KMS-11 (cell line): ENCODE measurements at regions not wholly inside any gene's neighbourhood (a gene's known extent, or its start where the extent isn't known, plus 50 kb on each side); places are given as distances from the start of the nearest gene placed in this dataset.
"Not testable (repeated sequence)": the region's sequence is repeated elsewhere in the genome, so short reads cannot be mapped to it uniquely, and the experiment has no call there.

ENCODE experiments used
- H2AFZ ChIP-seq: fragments of 200-600 bp; sonication (generic); 2 replicates; pipeline ENCODE4 v1.6.1; 2016; ENCODE audit warnings: antibody characterized with exemption, mixed run types, low read depth
- H3K27ac ChIP-seq: fragments of 200-600 bp; sonication (generic); 2 replicates; pipeline ENCODE4 v1.6.1; 2016; ENCODE audit warnings: mild to moderate bottlenecking, mixed run types
- H3K27me3 ChIP-seq: fragments of 200-600 bp; sonication (generic); 2 replicates; pipeline ENCODE4 v1.6.1; 2017; ENCODE audit warnings: mild to moderate bottlenecking, low read depth, mixed run types, moderate library complexity; ENCODE audit not compliant: insufficient read depth
- H3K36me3 ChIP-seq: fragments of 200-600 bp; sonication (generic); 2 replicates; pipeline ENCODE4 v1.6.1; 2017; ENCODE audit warnings: mild to moderate bottlenecking, mixed run types; ENCODE audit not compliant: insufficient read depth
- H3K4me1 ChIP-seq: fragments of 200-600 bp; sonication (generic); 2 replicates; pipeline ENCODE4 v1.6.1; 2016; ENCODE audit warnings: mild to moderate bottlenecking, low read depth, mixed run types; ENCODE audit not compliant: poor library complexity, severe bottlenecking
- H3K4me2 ChIP-seq: fragments of 200-600 bp; sonication (generic); 2 replicates; pipeline ENCODE4 v1.7.0; 2016; ENCODE audit warnings: mild to moderate bottlenecking, mixed run types
- H3K4me3 ChIP-seq: fragments of 200-600 bp; sonication (generic); IDR thresholded peaks from 2 replicates; pipeline ENCODE4 v1.6.1; 2017; ENCODE audit warnings: low read depth, low read length, mixed read lengths; ENCODE audit not compliant: insufficient read depth
- H3K79me2 ChIP-seq: fragments of 200-600 bp; sonication (generic); 2 replicates; pipeline ENCODE4 v1.6.1; 2016; ENCODE audit warnings: low read depth, mixed run types; ENCODE audit not compliant: insufficient read depth
- H3K9ac ChIP-seq: fragments of 200-600 bp; sonication (generic); 2 replicates; pipeline ENCODE4 v1.6.1; 2016; ENCODE audit warnings: mild to moderate bottlenecking, mixed run types
- H4K20me1 ChIP-seq: fragments of 200-600 bp; sonication (generic); 2 replicates; pipeline ENCODE4 v1.6.1; 2016; ENCODE audit warnings: mild to moderate bottlenecking, mixed run types; ENCODE audit not compliant: insufficient read depth

DNA sequence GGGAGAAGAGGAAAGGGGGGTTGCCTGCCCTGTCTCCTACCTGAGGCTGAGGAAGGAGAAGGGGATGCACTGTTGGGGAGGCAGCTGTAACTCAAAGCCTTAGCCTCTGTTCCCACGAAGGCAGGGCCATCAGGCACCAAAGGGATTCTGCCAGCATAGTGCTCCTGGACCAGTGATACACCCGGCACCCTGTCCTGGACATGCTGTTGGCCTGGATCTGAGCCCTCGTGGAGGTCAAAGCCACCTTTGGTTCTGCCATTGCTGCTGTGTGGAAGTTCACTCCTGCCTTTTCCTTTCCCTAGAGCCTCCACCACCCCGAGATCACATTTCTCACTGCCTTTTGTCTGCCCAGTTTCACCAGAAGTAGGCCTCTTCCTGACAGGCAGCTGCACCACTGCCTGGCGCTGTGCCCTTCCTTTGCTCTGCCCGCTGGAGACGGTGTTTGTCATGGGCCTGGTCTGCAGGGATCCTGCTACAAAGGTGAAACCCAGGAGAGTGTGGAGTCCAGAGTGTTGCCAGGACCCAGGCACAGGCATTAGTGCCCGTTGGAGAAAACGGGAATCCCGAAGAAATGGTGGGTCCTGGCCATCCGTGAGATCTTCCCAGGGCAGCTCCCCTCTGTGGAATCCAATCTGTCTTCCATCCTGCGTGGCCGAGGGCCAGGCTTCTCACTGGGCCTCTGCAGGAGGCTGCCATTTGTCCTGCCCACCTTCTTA is 267.7 kb downstream of the OR4F29 start:
- H3K4me1 ChIP-seq, H3K36me3 ChIP-seq, H3K79me2 ChIP-seq, H3K4me2 ChIP-seq, H3K27me3 ChIP-seq, H4K20me1 ChIP-seq, H3K27ac ChIP-seq, H3K4me3 ChIP-seq, H3K9ac ChIP-seq, H2AFZ ChIP-seq: not testable (repeated sequence)

DNA sequence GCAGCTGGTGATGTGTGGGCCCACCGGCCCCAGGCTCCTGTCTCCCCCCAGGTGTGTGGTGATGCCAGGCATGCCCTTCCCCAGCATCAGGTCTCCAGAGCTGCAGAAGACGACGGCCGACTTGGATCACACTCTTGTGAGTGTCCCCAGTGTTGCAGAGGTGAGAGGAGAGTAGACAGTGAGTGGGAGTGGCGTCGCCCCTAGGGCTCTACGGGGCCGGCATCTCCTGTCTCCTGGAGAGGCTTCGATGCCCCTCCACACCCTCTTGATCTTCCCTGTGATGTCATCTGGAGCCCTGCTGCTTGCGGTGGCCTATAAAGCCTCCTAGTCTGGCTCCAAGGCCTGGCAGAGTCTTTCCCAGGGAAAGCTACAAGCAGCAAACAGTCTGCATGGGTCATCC is 268.4 kb downstream of the OR4F29 start:
- not testable (repeated sequence) for H2AFZ ChIP-seq, H3K9ac ChIP-seq, H4K20me1 ChIP-seq, H3K79me2 ChIP-seq, H3K27ac ChIP-seq, H3K4me3 ChIP-seq, H3K4me2 ChIP-seq, H3K36me3 ChIP-seq, H3K4me1 ChIP-seq, H3K27me3 ChIP-seq

DNA sequence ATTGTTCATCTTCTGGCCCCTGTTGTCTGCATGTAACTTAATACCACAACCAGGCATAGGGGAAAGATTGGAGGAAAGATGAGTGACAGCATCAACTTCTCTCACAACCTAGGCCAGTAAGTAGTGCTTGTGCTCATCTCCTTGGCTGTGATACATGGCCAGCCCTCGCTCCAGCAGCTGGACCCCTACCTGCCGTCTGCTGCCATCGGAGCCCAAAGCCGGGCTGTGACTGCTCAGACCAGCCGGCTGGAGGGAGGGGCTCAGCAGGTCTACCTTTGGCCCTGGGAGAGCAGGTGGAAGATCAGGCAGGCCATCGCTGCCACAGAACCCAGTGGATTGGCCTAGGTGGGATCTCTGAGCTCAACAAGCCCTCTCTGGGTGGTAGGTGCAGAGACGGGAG is 268.8 kb downstream of the OR4F29 start:
- not testable (repeated sequence) for H3K9ac ChIP-seq, H3K4me2 ChIP-seq, H3K27me3 ChIP-seq, H3K27ac ChIP-seq, H4K20me1 ChIP-seq, H3K36me3 ChIP-seq, H3K4me3 ChIP-seq, H3K4me1 ChIP-seq, H3K79me2 ChIP-seq, H2AFZ ChIP-seq

DNA sequence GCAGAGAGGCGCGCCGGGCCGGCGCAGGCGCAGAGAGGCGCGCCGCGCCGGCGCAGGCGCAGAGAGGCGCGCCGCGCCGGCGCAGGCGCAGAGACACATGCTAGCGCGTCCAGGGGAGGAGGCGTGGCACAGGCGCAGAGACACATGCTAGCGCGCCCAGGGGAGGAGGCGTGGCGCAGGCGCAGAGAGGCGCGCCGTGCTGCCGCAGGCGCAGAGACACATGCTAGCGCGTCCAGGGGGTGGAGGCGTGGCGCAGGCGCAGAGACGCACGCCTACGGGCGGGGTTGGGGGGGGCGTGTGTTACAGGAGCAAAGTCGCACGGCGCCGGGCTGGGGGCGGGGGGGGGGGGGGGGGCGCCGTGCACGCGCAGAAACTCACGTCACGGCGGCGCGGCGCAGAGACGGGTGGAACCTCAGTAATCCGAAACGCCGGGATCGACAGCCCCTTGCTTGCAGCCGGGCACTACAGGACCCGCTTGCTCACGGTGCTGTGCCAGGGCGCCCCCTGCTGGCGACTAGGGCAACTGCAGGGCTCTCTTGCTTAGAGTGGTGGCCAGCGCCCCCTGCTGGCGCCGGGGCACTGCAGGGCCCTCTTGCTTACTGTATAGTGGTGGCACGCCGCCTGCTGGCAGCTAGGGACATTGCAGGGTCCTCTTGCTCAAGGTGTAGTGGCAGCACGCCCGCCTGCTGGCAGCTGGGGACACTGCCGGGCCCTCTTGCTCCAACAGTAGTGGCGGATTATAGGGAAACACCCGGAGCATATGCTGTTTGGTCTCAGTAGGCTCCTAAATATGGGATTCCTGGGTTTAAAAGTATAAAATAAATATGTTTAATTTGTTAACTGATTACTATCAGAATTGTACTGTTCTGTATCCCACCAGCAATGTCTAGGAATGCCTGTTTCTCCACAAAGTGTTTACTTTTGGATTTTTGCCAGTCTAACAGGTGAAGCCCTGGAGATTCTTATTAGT is 269.9 kb downstream of the OR4F29 start:
- not testable (repeated sequence) for H4K20me1 ChIP-seq, H3K9ac ChIP-seq, H3K79me2 ChIP-seq, H3K36me3 ChIP-seq, H3K4me1 ChIP-seq, H3K27me3 ChIP-seq, H2AFZ ChIP-seq, H3K4me2 ChIP-seq, H3K4me3 ChIP-seq, H3K27ac ChIP-seq

DNA sequence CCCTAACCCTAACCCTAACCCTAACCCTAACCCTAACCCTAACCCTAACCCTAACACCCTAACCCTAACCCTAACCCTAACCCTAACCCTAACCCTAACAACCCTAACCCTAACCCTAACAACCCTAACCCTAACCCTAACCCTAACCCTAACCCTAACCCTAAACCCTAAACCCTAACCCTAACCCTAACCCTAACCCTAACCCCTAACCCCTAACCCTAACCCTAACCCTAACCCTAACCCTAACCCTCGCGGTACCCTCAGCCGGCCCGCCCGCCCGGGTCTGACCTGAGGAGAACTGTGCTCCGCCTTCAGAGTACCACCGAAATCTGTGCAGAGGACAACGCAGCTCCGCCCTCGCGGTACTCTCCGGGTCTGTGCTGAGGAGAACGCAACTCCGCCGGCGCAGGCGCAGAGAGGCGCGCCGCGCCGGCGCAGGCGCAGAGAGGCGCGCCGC is 270.7 kb downstream of the OR4F29 start:
- H4K20me1 ChIP-seq, H3K4me2 ChIP-seq, H2AFZ ChIP-seq, H3K9ac ChIP-seq, H3K27me3 ChIP-seq, H3K36me3 ChIP-seq, H3K27ac ChIP-seq, H3K4me1 ChIP-seq, H3K79me2 ChIP-seq, H3K4me3 ChIP-seq: not testable (repeated sequence)

DNA sequence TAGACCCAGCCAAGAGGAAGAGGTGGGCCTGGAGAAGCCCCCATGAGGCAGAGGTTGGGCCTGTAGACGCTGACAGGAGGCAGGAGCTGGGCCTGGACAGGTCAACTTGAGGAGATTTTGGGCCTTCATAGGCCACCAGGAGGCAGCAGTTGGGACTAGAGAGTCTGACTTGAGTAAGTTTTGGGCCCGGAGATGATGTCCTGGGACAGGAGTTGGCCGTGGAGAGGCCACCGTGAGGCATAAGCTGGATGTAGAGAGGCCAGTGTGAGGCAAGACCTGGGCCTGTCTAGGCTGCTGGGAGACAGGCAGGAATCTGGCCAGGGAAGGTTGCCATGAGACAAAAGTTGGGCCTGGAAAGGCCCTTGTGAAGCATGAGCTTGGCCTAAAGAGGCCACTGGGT is 312.6 kb downstream of the OR4F29 start:
- H2AFZ ChIP-seq, H4K20me1 ChIP-seq, H3K4me3 ChIP-seq, H3K4me1 ChIP-seq, H3K4me2 ChIP-seq, H3K79me2 ChIP-seq, H3K36me3 ChIP-seq, H3K27ac ChIP-seq, H3K27me3 ChIP-seq, H3K9ac ChIP-seq: not testable (repeated sequence)

DNA sequence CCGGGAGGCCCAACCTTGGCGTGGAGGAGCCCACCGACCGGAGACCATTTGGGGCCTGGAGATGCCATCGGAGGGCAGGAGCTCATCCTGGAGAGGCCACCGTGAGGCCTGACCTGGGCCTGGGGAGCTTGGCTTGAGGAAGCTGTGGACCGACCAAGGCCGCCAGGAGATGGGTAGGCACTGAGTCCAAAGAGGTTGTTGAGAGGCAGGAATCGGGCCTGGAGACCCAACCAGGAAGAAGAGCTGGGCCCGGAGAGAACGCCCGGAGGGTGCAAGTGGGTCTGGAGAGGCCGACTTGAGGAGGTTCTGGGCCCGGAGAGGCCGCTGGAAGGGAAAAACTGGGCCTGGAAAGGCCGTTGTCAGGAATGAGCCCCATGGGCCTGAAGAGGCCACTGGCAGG is 313.8 kb downstream of the OR4F29 start:
- H3K36me3 ChIP-seq, H3K27me3 ChIP-seq, H3K4me2 ChIP-seq, H3K79me2 ChIP-seq, H3K4me1 ChIP-seq, H3K9ac ChIP-seq, H4K20me1 ChIP-seq, H2AFZ ChIP-seq, H3K27ac ChIP-seq, H3K4me3 ChIP-seq: not testable (repeated sequence)

DNA sequence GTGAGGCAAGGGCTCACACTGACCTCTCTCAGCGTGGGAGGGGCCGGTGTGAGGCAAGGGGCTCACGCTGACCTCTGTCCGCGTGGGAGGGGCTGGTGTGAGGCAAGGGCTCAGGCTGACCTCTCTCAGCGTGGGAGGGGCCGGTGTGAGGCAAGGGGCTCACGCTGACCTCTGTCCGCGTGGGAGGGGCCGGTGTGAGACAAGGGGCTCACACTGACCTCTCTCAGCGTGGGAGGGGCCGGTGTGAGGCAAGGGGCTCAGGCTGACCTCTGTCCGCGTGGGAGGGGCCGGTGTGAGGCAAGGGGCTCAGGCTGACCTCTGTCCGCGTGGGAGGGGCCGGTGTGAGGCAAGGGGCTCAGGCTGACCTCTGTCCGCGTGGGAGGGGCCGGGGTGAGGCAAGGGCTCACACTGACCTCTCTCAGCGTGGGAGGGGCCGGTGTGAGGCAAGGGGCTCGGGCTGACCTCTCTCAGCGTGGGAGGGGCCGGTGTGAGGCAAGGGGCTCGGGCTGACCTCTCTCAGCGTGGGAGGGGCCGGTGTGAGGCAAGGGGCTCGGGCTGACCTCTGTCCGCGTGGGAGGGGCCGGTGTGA is 315.0 kb downstream of the OR4F29 start:
- H3K9ac ChIP-seq, H3K4me2 ChIP-seq, H3K4me3 ChIP-seq, H3K79me2 ChIP-seq, H4K20me1 ChIP-seq, H3K4me1 ChIP-seq, H3K27me3 ChIP-seq, H3K27ac ChIP-seq, H3K36me3 ChIP-seq, H2AFZ ChIP-seq: not testable (repeated sequence)

DNA sequence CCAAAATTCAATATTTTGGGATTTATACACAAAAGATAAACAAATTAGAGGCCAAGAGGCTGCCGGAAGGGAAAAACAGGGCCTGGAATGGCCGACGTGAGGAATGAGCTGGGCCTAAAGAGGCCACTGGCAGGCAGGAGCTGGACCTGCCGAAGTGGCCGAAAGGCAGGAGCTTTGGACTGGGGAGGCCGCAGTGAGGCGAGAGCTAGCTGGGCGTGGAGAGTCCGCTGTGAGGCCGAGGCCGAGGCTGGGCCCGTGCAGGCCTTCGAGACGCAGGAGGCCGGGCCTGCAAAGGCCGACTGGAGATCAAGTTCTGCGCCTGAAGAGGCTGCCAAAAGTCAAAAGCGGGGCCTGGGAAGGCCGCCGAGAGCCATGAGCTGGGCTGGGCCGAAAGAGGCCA is 316.5 kb downstream of the OR4F29 start:
- H3K9ac ChIP-seq, H3K79me2 ChIP-seq, H3K27me3 ChIP-seq, H3K27ac ChIP-seq, H3K4me2 ChIP-seq, H3K36me3 ChIP-seq, H2AFZ ChIP-seq, H4K20me1 ChIP-seq, H3K4me3 ChIP-seq, H3K4me1 ChIP-seq: not testable (repeated sequence)

DNA sequence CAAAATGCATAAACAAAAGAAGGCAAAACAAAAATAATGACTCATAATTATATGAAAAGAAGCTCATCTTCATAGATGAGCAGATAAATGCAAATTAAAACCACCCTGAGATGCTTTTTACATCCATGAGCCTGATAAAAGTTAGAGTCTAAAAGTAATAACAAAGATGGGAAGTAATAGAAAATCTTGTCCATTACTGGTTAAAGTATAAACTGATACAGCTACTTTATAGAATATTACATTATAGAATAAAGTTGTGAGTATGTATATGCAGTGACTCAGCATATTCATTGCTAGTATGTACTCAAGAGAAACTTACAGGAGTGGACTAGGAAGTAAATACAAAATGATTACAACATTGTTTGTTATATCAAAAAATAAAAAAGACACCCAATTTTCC is 333.0 kb downstream of the OR4F29 start:
- not testable (repeated sequence) for H3K4me3 ChIP-seq, H4K20me1 ChIP-seq, H3K36me3 ChIP-seq, H3K4me2 ChIP-seq, H3K4me1 ChIP-seq, H3K27ac ChIP-seq, H3K9ac ChIP-seq, H3K27me3 ChIP-seq, H3K79me2 ChIP-seq, H2AFZ ChIP-seq
